SK-N-SH (cell line): ENCODE measurements at regions not wholly inside any gene's neighbourhood (a gene's known extent, or its start where the extent isn't known, plus 50 kb on each side); places are given as distances from the start of the nearest gene placed in this dataset.
A peak's percentile ranks its signal among the peaks of the same experiment; 100 is the strongest.

Source experiments
- CTCF ChIA-PET: fragments of 300-600, 350-600 bp; formaldehyde crosslinking; extraction: SDS; loops from one replicate; lab custom pipeline; 2021; lab: Yijun Ruan, JAX
- POLR2A ChIA-PET: fragments of 350-600 bp; sonication (Branson Sonifier 250); formaldehyde crosslinking; extraction: SDS; loops from one replicate; lab custom pipeline; 2020; ENCODE audit warnings: antibody characterized with exemption, inconsistent platforms; lab: Yijun Ruan, JAX
- DNase-seq: peaks from one replicate; pipeline ENCODE4 v3.0.0; 2012
- H2AFZ ChIP-seq: fragments of 200-600 bp; sonication (generic); 2 replicates; pipeline ENCODE4 v1.8.1; 2016; ENCODE audit warnings: antibody characterized with exemption, mild to moderate bottlenecking, low read depth
- H3F3A ChIP-seq: fragments of 200-600 bp; sonication (generic); replicated peaks from 2 replicates; pipeline ENCODE3; 2016; ENCODE audit warnings: antibody characterized with exemption, mild to moderate bottlenecking; ENCODE audit not compliant: insufficient read depth
- H3K27ac ChIP-seq, 2 experiments: fragments of 200-500 bp in 1 of 2; fragments of 200-600 bp in 1 of 2; sonication (Bioruptor generic) in 1 of 2; sonication (generic), shearing (Covaris generic) in 1 of 2; 2 replicates each; pipeline versions ENCODE4 v1.5.1 to v1.6.1; 2014 to 2016; ENCODE audit warnings: low read depth in 2 of 2, inconsistent platforms in 1 of 2, low read length in 1 of 2, mild to moderate bottlenecking in 1 of 2, mixed read lengths in 1 of 2
- H3K27me3 ChIP-seq: fragments of 200-600 bp; sonication (generic), shearing (Covaris generic); 2 replicates; pipeline ENCODE4 v1.6.1; 2016; ENCODE audit warnings: mixed run types; ENCODE audit not compliant: insufficient read depth
- H3K36me3 ChIP-seq, 2 experiments: fragments of 200-500 bp in 1 of 2; fragments of 200-600 bp in 1 of 2; sonication (Bioruptor generic) in 1 of 2; sonication (generic) in 1 of 2; replicated peaks in 1 of 2; 2 replicates each; pipeline versions ENCODE3 to v1.5.1; 2014 to 2016; ENCODE audit warnings: low read length in 1 of 2, mild to moderate bottlenecking in 1 of 2; ENCODE audit not compliant: insufficient read depth in 2 of 2, control insufficient read depth in 1 of 2
- H3K4me1 ChIP-seq, 2 experiments: fragments of 200-500 bp in 1 of 2; fragments of 200-600 bp in 1 of 2; sonication (Bioruptor generic) in 1 of 2; sonication (generic), shearing (Covaris generic) in 1 of 2; 2 replicates each; pipeline versions ENCODE4 v1.5.1 to v1.6.1; 2014 to 2016; ENCODE audit warnings: low read depth in 1 of 2, low read length in 1 of 2, mixed run types in 1 of 2; ENCODE audit not compliant: insufficient read depth in 2 of 2, control insufficient read depth in 1 of 2
- H3K4me2 ChIP-seq: fragments of 200-600 bp; sonication (generic), shearing (Covaris generic); 2 replicates; pipeline ENCODE4 v1.6.1; 2017; ENCODE audit warnings: mixed run types
- H3K4me3 ChIP-seq, 2 experiments: fragments of 200-500 bp in 1 of 2; fragments of 200-600 bp in 1 of 2; sonication (Bioruptor generic) in 1 of 2; sonication (generic), shearing (Covaris generic) in 1 of 2; 2 replicates each; pipeline versions ENCODE4 v1.5.1 to v1.8.1; 2014 to 2016; ENCODE audit warnings: low read depth in 2 of 2, inconsistent platforms in 1 of 2, low read length in 1 of 2, mild to moderate bottlenecking in 1 of 2, mixed read lengths in 1 of 2, moderate library complexity in 1 of 2
- H3K79me2 ChIP-seq: fragments of 200-600 bp; sonication (generic); 2 replicates; pipeline ENCODE4 v1.8.1; 2017; ENCODE audit warnings: mild to moderate bottlenecking; ENCODE audit not compliant: insufficient read depth
- H3K9ac ChIP-seq: fragments of 200-600 bp; sonication (generic); 2 replicates; pipeline ENCODE4 v1.6.1; 2017; ENCODE audit warnings: mixed run types
- H3K9me2 ChIP-seq: fragments of 200-600 bp; sonication (generic); 2 replicates; pipeline ENCODE4 v1.6.1; 2017; ENCODE audit warnings: mixed run types
- H3K9me3 ChIP-seq: fragments of 200-600 bp; sonication (generic); 2 replicates; pipeline ENCODE4 v1.6.1; 2017; ENCODE audit warnings: mixed run types, mild to moderate bottlenecking, moderate library complexity
- H4K20me1 ChIP-seq: fragments of 200-600 bp; sonication (generic); 2 replicates; pipeline ENCODE4 v1.6.1; 2017; ENCODE audit warnings: mild to moderate bottlenecking, mixed run types; ENCODE audit not compliant: insufficient read depth
- CHD2 ChIP-seq: fragments of 150-350 bp; IDR thresholded peaks from 2 replicates; pipeline ENCODE4 v1.6.1; 2018; ENCODE audit warnings: low read length; ENCODE audit not compliant: partially characterized antibody
- EP300 ChIP-seq, 2 experiments: IDR thresholded peaks; 2 replicates each; pipeline versions ENCODE4 v1.4.0 to v1.6.1; 2012; ENCODE audit warnings: borderline replicate concordance in 1 of 2, low read depth in 1 of 2, low read length in 1 of 2
- EZH2phosphoT487 ChIP-seq: fragments of 200-600 bp; sonication (generic); IDR thresholded peaks from 2 replicates; pipeline ENCODE4 v1.6.1; 2017; ENCODE audit warnings: low read depth, mixed run types, mild to moderate bottlenecking, antibody characterized with exemption, moderate library complexity, borderline replicate concordance
- FOSL2 ChIP-seq: IDR thresholded peaks from 2 replicates; pipeline ENCODE4 v1.4.0; 2012; ENCODE audit warnings: low read depth, mild to moderate bottlenecking, moderate library complexity, borderline replicate concordance
- FOXJ3 ChIP-seq: sonication (generic); formaldehyde crosslinking; IDR thresholded peaks from 2 replicates; pipeline ENCODE4 v1.5.1; 2020; ENCODE audit warnings: mild to moderate bottlenecking, missing genetic modification reagents
- FOXM1 ChIP-seq: IDR thresholded peaks from 2 replicates; pipeline ENCODE4 v1.4.0; 2012; ENCODE audit warnings: low read depth, mild to moderate bottlenecking
- JUND ChIP-seq: IDR thresholded peaks from 2 replicates; pipeline ENCODE4 v1.4.0; 2012
- MEF2A ChIP-seq: IDR thresholded peaks from 2 replicates; pipeline ENCODE4 v1.4.0; 2012; ENCODE audit warnings: low read depth, borderline replicate concordance
- RXRA ChIP-seq: IDR thresholded peaks from 2 replicates; pipeline ENCODE4 v1.4.0; 2012; ENCODE audit warnings: low read depth, mild to moderate bottlenecking, borderline replicate concordance
- SIN3A ChIP-seq: IDR thresholded peaks from 2 replicates; pipeline ENCODE4 v1.6.1; 2012; ENCODE audit warnings: low read depth, mild to moderate bottlenecking, low read length, moderate library complexity, borderline replicate concordance
- SMC3 ChIP-seq: IDR thresholded peaks from 2 replicates; pipeline ENCODE4 v1.6.1; 2012; ENCODE audit warnings: low read depth, low read length, improper control_type of control experiment
- TAF1 ChIP-seq: IDR thresholded peaks from 2 replicates; pipeline ENCODE4 v1.6.1; 2012; ENCODE audit warnings: low read depth, mild to moderate bottlenecking, low read length, moderate library complexity, borderline replicate concordance
- TCF12 ChIP-seq: IDR thresholded peaks from 2 replicates; pipeline ENCODE4 v1.4.0; 2012
- TEAD4 ChIP-seq: IDR thresholded peaks from 2 replicates; pipeline ENCODE4 v1.4.0; 2012; ENCODE audit warnings: mild to moderate bottlenecking, borderline replicate concordance; ENCODE audit not compliant: insufficient read depth
- WGBS: methylation state at CpG from one replicate; pipeline ENCODE4 v1.1.6; 2017; ENCODE audit warnings: low lambda C conversion rate; 5-methylcytosine and 5-hydroxymethylcytosine counted together
- TF ChIP-seq, protein P1 (sequence below): fragments of 200-600 bp; sonication (generic); IDR thresholded peaks from 2 replicates; pipeline ENCODE4 v1.6.1; 2017; ENCODE audit warnings: antibody characterized with exemption, mild to moderate bottlenecking, moderate library complexity
- TF ChIP-seq, protein P2 (sequence below): IDR thresholded peaks from 2 replicates; pipeline ENCODE4 v1.6.1; 2012; ENCODE audit warnings: mild to moderate bottlenecking, low read depth, low read length, moderate library complexity
- TF ChIP-seq, protein P3 (sequence below): IDR thresholded peaks from 2 replicates; pipeline ENCODE4 v1.4.0; 2012; ENCODE audit warnings: low read depth
- TF ChIP-seq, protein P4 (sequence below): IDR thresholded peaks from 2 replicates; pipeline ENCODE4; 2012

DNA sequence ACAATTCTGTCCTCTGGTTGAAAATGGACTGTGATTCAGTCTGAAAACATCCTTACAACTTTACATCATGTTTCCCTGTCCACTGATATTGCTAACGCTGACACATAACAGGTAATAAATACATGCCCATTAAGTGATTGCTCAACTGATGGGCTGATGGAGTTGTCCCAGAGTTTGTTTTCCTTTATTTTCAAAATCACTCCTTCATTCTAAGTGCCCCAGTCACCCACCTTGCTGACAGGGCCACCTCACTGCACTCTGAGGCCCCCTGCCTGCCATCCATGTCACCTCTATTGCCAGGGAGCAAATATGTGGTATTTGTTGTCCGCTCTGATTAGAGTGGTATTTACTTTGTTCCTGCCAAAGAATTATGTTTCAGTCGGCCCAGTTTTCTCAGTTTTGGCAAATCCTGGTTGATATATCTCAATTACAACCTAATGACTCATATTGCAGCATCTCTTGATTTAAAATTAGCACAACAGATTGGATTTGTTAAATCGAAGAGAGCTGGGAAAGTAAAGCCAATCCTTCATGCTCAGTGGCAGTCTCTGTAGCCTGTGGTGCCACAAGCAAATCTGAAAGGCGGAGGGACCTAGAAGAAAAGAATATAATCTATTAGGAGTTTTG is 105.1 kb downstream of the RDH14 start:
- H3K9ac ChIP-seq, result no peak overlapping the region

DNA sequence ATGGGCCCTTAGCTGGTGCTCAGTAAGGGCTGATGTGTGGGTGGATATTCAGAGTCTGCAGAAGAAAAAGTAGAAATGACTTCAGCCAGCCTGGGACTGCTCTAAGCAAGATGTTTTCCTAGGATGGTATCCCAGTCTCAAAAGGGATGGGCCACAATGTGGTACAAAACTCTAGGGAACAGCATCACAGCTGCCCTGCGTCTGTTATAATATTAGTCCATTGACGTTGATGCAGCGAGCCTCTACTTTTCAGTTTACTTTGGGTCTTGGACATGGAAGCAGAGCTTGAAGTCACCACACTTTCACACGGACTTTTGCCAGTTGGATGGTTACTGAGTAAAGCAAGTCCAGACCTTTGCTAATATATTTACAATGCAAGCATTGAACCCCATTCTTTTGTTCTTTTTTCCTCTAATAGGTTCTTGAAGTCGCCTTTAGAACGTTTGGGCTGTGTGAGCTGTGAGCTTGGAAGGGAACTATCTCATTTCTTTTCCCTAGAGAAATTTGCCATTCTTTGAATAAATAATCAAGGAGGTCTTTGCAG is 105.7 kb downstream of the RDH14 start:
- peak overlapping the region in 1 of 2 experiments; percentile 10; a peak in 1 of 4 replicates for H3K27ac ChIP-seq
- no peak for DNase-seq
- H2AFZ ChIP-seq, result no peak overlapping the region
- H3K4me2 ChIP-seq, result peak overlapping the region; percentile 16; the same call in 1 of the 2 replicates
- H4K20me1 ChIP-seq, result no peaks in the 10 kb centered on the region
- WGBS, result 54% methylated on average over 6 of the region's 6 CpGs
- ChIA-PET CTCF (no interaction called here), POLR2A (no interaction called here)
- no peaks in the 10 kb centered on the region for H3K9me2 ChIP-seq
- peaks cover 0 to 11% of the 10 kb centered on the region in 2 experiments for H3K4me1 ChIP-seq
- no peaks in the 10 kb centered on the region for H3K36me3 ChIP-seq
- H3K27me3 ChIP-seq, result no peaks in the 10 kb centered on the region
- H3K9ac ChIP-seq, result no peak overlapping the region
- no peak overlapping the region for H3K4me3 ChIP-seq
- H3K79me2 ChIP-seq, result no peaks in the 10 kb centered on the region
- H3K9me3 ChIP-seq, result no peaks in the 10 kb centered on the region
- H3F3A ChIP-seq, result no peaks in the 10 kb centered on the region
- TF ChIP-seq CHD2, result no peak
- TF ChIP-seq, protein P1, sequence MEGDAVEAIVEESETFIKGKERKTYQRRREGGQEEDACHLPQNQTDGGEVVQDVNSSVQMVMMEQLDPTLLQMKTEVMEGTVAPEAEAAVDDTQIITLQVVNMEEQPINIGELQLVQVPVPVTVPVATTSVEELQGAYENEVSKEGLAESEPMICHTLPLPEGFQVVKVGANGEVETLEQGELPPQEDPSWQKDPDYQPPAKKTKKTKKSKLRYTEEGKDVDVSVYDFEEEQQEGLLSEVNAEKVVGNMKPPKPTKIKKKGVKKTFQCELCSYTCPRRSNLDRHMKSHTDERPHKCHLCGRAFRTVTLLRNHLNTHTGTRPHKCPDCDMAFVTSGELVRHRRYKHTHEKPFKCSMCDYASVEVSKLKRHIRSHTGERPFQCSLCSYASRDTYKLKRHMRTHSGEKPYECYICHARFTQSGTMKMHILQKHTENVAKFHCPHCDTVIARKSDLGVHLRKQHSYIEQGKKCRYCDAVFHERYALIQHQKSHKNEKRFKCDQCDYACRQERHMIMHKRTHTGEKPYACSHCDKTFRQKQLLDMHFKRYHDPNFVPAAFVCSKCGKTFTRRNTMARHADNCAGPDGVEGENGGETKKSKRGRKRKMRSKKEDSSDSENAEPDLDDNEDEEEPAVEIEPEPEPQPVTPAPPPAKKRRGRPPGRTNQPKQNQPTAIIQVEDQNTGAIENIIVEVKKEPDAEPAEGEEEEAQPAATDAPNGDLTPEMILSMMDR, result no peak
- TF ChIP-seq, protein P2, sequence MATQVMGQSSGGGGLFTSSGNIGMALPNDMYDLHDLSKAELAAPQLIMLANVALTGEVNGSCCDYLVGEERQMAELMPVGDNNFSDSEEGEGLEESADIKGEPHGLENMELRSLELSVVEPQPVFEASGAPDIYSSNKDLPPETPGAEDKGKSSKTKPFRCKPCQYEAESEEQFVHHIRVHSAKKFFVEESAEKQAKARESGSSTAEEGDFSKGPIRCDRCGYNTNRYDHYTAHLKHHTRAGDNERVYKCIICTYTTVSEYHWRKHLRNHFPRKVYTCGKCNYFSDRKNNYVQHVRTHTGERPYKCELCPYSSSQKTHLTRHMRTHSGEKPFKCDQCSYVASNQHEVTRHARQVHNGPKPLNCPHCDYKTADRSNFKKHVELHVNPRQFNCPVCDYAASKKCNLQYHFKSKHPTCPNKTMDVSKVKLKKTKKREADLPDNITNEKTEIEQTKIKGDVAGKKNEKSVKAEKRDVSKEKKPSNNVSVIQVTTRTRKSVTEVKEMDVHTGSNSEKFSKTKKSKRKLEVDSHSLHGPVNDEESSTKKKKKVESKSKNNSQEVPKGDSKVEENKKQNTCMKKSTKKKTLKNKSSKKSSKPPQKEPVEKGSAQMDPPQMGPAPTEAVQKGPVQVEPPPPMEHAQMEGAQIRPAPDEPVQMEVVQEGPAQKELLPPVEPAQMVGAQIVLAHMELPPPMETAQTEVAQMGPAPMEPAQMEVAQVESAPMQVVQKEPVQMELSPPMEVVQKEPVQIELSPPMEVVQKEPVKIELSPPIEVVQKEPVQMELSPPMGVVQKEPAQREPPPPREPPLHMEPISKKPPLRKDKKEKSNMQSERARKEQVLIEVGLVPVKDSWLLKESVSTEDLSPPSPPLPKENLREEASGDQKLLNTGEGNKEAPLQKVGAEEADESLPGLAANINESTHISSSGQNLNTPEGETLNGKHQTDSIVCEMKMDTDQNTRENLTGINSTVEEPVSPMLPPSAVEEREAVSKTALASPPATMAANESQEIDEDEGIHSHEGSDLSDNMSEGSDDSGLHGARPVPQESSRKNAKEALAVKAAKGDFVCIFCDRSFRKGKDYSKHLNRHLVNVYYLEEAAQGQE, result no peak
- no peak for TF ChIP-seq FOXJ3 (CRISPR knock-in tag)
- TF ChIP-seq TCF12, result no peak
- no peak for TF ChIP-seq RXRA
- no peak for TF ChIP-seq SIN3A
- TF ChIP-seq MEF2A, result no peak

More for the DNA sequence above, 105.1 kb downstream of the RDH14 start:
- H3K4me3 ChIP-seq, result no peak overlapping the region
- peak overlapping the region; percentile 16; the same call in 1 of the 2 replicates for H3K4me2 ChIP-seq
- WGBS, result 41% methylated on average over 5 of the region's 5 CpGs
- peak overlapping the region in 1 of 2 experiments; percentile 10; a peak in 2 of 4 replicates for H3K27ac ChIP-seq
- H3K9me2 ChIP-seq, result no peaks in the 10 kb centered on the region
- H3K9me3 ChIP-seq, result no peaks in the 10 kb centered on the region
- no peak overlapping the region for H2AFZ ChIP-seq
- H3K79me2 ChIP-seq, result no peaks in the 10 kb centered on the region
- DNase-seq, result peak; percentile 7
- H3K27me3 ChIP-seq, result no peaks in the 10 kb centered on the region
- TF ChIP-seq, protein P3, sequence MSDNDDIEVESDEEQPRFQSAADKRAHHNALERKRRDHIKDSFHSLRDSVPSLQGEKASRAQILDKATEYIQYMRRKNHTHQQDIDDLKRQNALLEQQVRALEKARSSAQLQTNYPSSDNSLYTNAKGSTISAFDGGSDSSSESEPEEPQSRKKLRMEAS, result no peak
- no peak for TF ChIP-seq FOXM1
- TF ChIP-seq, protein P4, sequence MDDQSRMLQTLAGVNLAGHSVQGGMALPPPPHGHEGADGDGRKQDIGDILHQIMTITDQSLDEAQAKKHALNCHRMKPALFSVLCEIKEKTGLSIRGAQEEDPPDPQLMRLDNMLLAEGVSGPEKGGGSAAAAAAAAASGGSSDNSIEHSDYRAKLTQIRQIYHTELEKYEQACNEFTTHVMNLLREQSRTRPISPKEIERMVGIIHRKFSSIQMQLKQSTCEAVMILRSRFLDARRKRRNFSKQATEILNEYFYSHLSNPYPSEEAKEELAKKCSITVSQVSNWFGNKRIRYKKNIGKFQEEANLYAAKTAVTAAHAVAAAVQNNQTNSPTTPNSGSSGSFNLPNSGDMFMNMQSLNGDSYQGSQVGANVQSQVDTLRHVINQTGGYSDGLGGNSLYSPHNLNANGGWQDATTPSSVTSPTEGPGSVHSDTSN, result peak; percentile 61; the same call in 1 of the 2 replicates
- TF ChIP-seq, protein P1, result peak; percentile 62
- TF ChIP-seq TCF12, result peak; percentile 25; the same call in 1 of the 2 replicates
- peak; percentile 38; the same call in 1 of the 2 replicates for TF ChIP-seq FOSL2
- peak in 1 of 2 experiments; percentile 5; a peak in 1 of 4 replicates for TF ChIP-seq EP300 (IDR thresholded peaks at IDR 0.05; ENCODE audit: borderline replicate concordance in 1 of 2, low read depth in 1 of 2, low read length in 1 of 2)
- TF ChIP-seq SMC3, result no peak
- TF ChIP-seq JUND, result peak; percentile 33
- no peak for TF ChIP-seq TAF1
- no peak for TF ChIP-seq EZH2phosphoT487
- TF ChIP-seq TEAD4, result no peak
- POLR2A ChIA-PET, result no interaction called here
- H3K4me1 ChIP-seq, result peaks cover 0 to 11% of the 10 kb centered on the region in 2 experiments
- H3F3A ChIP-seq, result no peaks in the 10 kb centered on the region
- no peaks in the 10 kb centered on the region for H3K36me3 ChIP-seq
- H4K20me1 ChIP-seq, result no peaks in the 10 kb centered on the region
- CTCF ChIA-PET, result interaction anchor here (1.0 kb wide), 1 partner anchor 19 kb away, joined by 4 read pairs; no protein-coding TSS in a partner anchor
